HEK293 (cell line): ENCODE measurements at regions not wholly inside any gene's neighbourhood (a gene's known extent, or its start where the extent isn't known, plus 50 kb on each side); places are given as distances from the start of the nearest gene placed in this dataset.

Experiments used
- CTCF ChIA-PET: fragments of 350-600 bp; formaldehyde crosslinking; extraction: SDS; loops from one replicate; lab custom pipeline; 2021; ENCODE audit warnings: antibody characterized with exemption; lab: Yijun Ruan, JAX
- POLR2A ChIA-PET: fragments of 300-600 bp; formaldehyde crosslinking; extraction: SDS; loops from one replicate; lab custom pipeline; 2020; ENCODE audit warnings: antibody characterized with exemption, inconsistent platforms; lab: Yijun Ruan, JAX
- H3K27ac ChIP-seq: fragments of 200-500 bp; sonication (Bioruptor generic); 2 replicates; pipeline ENCODE4 v1.5.1; 2014; ENCODE audit warnings: low read depth, low read length, control low read depth, inconsistent platforms; ENCODE audit errors: extremely low read depth
- H3K36me3 ChIP-seq, 2 experiments: fragments of 200-500 bp in 1 of 2; sonication (Bioruptor generic) in 1 of 2; 1 replicate in 1 of 2; 2 replicates in 1 of 2; pipeline ENCODE4 v1.5.1; 2014 to 2017; ENCODE audit warnings: inconsistent platforms in 2 of 2, low read length in 2 of 2; ENCODE audit not compliant: control insufficient read depth in 2 of 2, insufficient read depth in 1 of 2
- H3K4me1 ChIP-seq: fragments of 200-500 bp; sonication (Bioruptor generic); 2 replicates; pipeline ENCODE4 v1.5.1; 2014; ENCODE audit warnings: mild to moderate bottlenecking, low read length, inconsistent platforms; ENCODE audit not compliant: control insufficient read depth, insufficient read depth
- H3K4me3 ChIP-seq: 2 replicates; pipeline ENCODE4 v1.5.1; 2011; ENCODE audit warnings: low read depth, mild to moderate bottlenecking, control low read depth, low read length, moderate library complexity
- H3K9me3 ChIP-seq: fragments of 200-500 bp; sonication (Bioruptor generic); 2 replicates; pipeline ENCODE4 v1.5.1; 2014; ENCODE audit warnings: low read depth, low read length, inconsistent platforms; ENCODE audit not compliant: control insufficient read depth, insufficient read depth
- BCL6B ChIP-seq: fragments of 450-650 bp; formaldehyde crosslinking; IDR thresholded peaks from 2 replicates; pipeline ENCODE4 v1.5.1; 2017; ENCODE audit warnings: missing biosample characterization, missing genetic modification characterization
- HIC1 ChIP-seq: fragments of 450-650 bp; formaldehyde crosslinking; IDR thresholded peaks from 2 replicates; pipeline ENCODE4 v1.5.1; 2016; ENCODE audit warnings: missing biosample characterization, missing genetic modification characterization
- WT1 ChIP-seq: fragments of 450-650 bp; formaldehyde crosslinking; IDR thresholded peaks from 2 replicates; pipeline ENCODE4 v1.5.1; 2016; ENCODE audit warnings: missing biosample characterization, missing genetic modification characterization
- ZFP69B ChIP-seq: fragments of 450-650 bp; formaldehyde crosslinking; IDR thresholded peaks from 2 replicates; pipeline ENCODE4 v1.5.1; 2016; ENCODE audit warnings: missing biosample characterization, missing genetic modification characterization
- ZIC2 ChIP-seq: fragments of 450-650 bp; formaldehyde crosslinking; IDR thresholded peaks from 2 replicates; pipeline ENCODE4 v1.5.1; 2016; ENCODE audit warnings: missing biosample characterization, missing genetic modification characterization
- ZNF140 ChIP-seq: fragments of 450-650 bp; formaldehyde crosslinking; IDR thresholded peaks from 2 replicates; pipeline ENCODE4 v1.5.1; 2016; ENCODE audit warnings: missing biosample characterization, missing genetic modification characterization
- ZNF157 ChIP-seq: fragments of 450-650 bp; formaldehyde crosslinking; IDR thresholded peaks from 2 replicates; pipeline ENCODE4 v1.5.1; 2016; ENCODE audit warnings: missing biosample characterization, missing genetic modification characterization
- ZNF174 ChIP-seq: fragments of 450-650 bp; formaldehyde crosslinking; IDR thresholded peaks from 2 replicates; pipeline ENCODE4 v1.5.0; 2017; ENCODE audit warnings: missing biosample characterization, mild to moderate bottlenecking, missing genetic modification characterization
- ZNF2 ChIP-seq: fragments of 450-650 bp; formaldehyde crosslinking; IDR thresholded peaks from 2 replicates; pipeline ENCODE4 v1.5.1; 2016; ENCODE audit warnings: missing biosample characterization, missing genetic modification characterization
- ZNF202 ChIP-seq: fragments of 450-650 bp; formaldehyde crosslinking; IDR thresholded peaks from 2 replicates; pipeline ENCODE4 v1.5.1; 2016; ENCODE audit warnings: missing biosample characterization, missing genetic modification characterization, borderline replicate concordance
- ZNF366 ChIP-seq: fragments of 450-650 bp; formaldehyde crosslinking; conservative IDR thresholded peaks from 2 replicates; pipeline ENCODE4 v1.5.1; 2016; ENCODE audit warnings: missing biosample characterization, missing genetic modification characterization
- ZNF404 ChIP-seq: fragments of 450-650 bp; formaldehyde crosslinking; IDR thresholded peaks from 2 replicates; pipeline ENCODE4 v1.5.1; 2017; ENCODE audit warnings: missing biosample characterization, missing genetic modification characterization
- ZNF433 ChIP-seq: fragments of 450-650 bp; formaldehyde crosslinking; IDR thresholded peaks from 2 replicates; pipeline ENCODE4 v1.5.1; 2016; ENCODE audit warnings: missing biosample characterization, missing genetic modification characterization, low read depth
- ZNF449 ChIP-seq: fragments of 450-650 bp; formaldehyde crosslinking; IDR thresholded peaks from 2 replicates; pipeline ENCODE4 v1.5.1; 2017; ENCODE audit warnings: missing biosample characterization, mild to moderate bottlenecking, missing genetic modification characterization, moderate library complexity
- ZNF488 ChIP-seq: fragments of 450-650 bp; formaldehyde crosslinking; IDR thresholded peaks from 2 replicates; pipeline ENCODE4 v1.5.1; 2016; ENCODE audit warnings: missing biosample characterization, missing genetic modification characterization
- ZNF580 ChIP-seq: fragments of 450-650 bp; formaldehyde crosslinking; IDR thresholded peaks from 2 replicates; pipeline ENCODE4 v1.5.1; 2016; ENCODE audit warnings: missing biosample characterization, missing genetic modification characterization
- ZNF596 ChIP-seq: fragments of 450-650 bp; IDR thresholded peaks from 2 replicates; pipeline ENCODE4 v1.5.0; 2018; ENCODE audit warnings: missing biosample characterization, mild to moderate bottlenecking, missing genetic modification characterization, moderate library complexity
- ZNF791 ChIP-seq: fragments of 450-650 bp; formaldehyde crosslinking; IDR thresholded peaks from 2 replicates; pipeline ENCODE4 v1.5.1; 2016; ENCODE audit warnings: missing biosample characterization, missing genetic modification characterization
- ZNF843 ChIP-seq: fragments of 450-650 bp; formaldehyde crosslinking; IDR thresholded peaks from 2 replicates; pipeline ENCODE4 v1.5.1; 2016; ENCODE audit warnings: missing biosample characterization, missing genetic modification characterization

GRCh38 chr22:34847072-34847471 lies 218.9 kb upstream of the ISX start (continued):
- TF ChIP-seq ZNF843 (tag by site-specific recombination) (no peak), HIC1 (no peak), ZNF433 (tag by site-specific recombination) (no peak), ZNF174 (tag by site-specific recombination) (no peak), ZNF366 (tag by site-specific recombination) (no peak), ZNF202 (tag by site-specific recombination) (no peak), ZIC2 (no peak), ZNF596 (tag by site-specific recombination) (no peak), BCL6B (tag by site-specific recombination) (no peak), ZNF140 (no peak), ZNF580 (tag by site-specific recombination) (no peak)

GRCh38 chr22:34849965-34850364 lies 216.0 kb upstream of the ISX start:
- no peak for TF ChIP-seq ZFP69B (tag by site-specific recombination)
- TF ChIP-seq ZNF2, result no peak
- no peak for TF ChIP-seq ZNF157 (tag by site-specific recombination)
- TF ChIP-seq WT1 (tag by site-specific recombination), result no peak
- no peak for TF ChIP-seq ZNF488
- no peak for TF ChIP-seq ZNF404 (tag by site-specific recombination)
- TF ChIP-seq ZNF449 (tag by site-specific recombination), result no peak
- no peak for TF ChIP-seq ZNF791 (tag by site-specific recombination)
- ChIA-PET CTCF (interaction anchor here (0.9 to 1.6 kb wide), 3 partner anchors 8 to 174 kb away, joined by 3 to 4 read pairs (median 3); no protein-coding TSS in a partner anchor), POLR2A (no interaction called here)
- Histone ChIP-seq H3K9me3 (no peaks in the 10 kb centered on the region), H3K27ac (no peak overlapping the region), H3K4me1 (no peaks in the 10 kb centered on the region), H3K4me3 (no peak overlapping the region), H3K36me3 (no peaks in the 10 kb centered on the region)
